K562 (cell line): ENCODE measurements at regions not wholly inside any gene's neighbourhood (a gene's known extent, or its start where the extent isn't known, plus 50 kb on each side); places are given as distances from the start of the nearest gene placed in this dataset.

Source experiments
- ATAC-seq: fragments of 200-7000 bp; cut with Tn5 transposase; 3 replicates; pipeline ENCODE4 v1.9.1; 2020; ENCODE audit warnings: moderate library complexity
- BruUV-seq: library from RNA; stranded (reverse); fragments of 400-500 nt; replicated peaks from 2 replicates; lab custom pipeline; 2021; lab: Mats Ljungman, UMichigan
- CTCF ChIA-PET: fragments of 300-600 bp; formaldehyde crosslinking; extraction: SDS; loops from one replicate; lab custom pipeline; 2021; ENCODE audit warnings: low intra/inter-chr PET ratio; lab: Yijun Ruan, JAX
- POLR2A ChIA-PET: fragments of 300-600, 350-650 bp; sonication (Branson Sonifier 250); formaldehyde crosslinking; extraction: SDS; loops from one replicate; lab custom pipeline; 2021; ENCODE audit warnings: antibody characterized with exemption, inconsistent platforms; lab: Yijun Ruan, JAX
- DNase-seq, 4 experiments: peaks; one replicate each; pipeline versions ENCODE4 v3.0.0 to v3.0.0-alpha.2; 2011 to 2018; ENCODE audit warnings: low spot score in 3 of 4, mixed read lengths in 3 of 4; ENCODE audit errors: extremely low read depth in 1 of 4
- FAIRE-seq: peaks from 2 replicates; lab custom pipeline; 2011; peaks lifted over from hg19 to GRCh38; lab: Jason Lieb, UNC
- H2AFZ ChIP-seq: 2 replicates; pipeline ENCODE4 v1.6.0; 2011; ENCODE audit warnings: low read depth, low read length, control low read depth, inconsistent platforms
- H3K27ac ChIP-seq: fragments of 200-600 bp; 3 replicates; pipeline ENCODE4 v1.8.0; 2011; ENCODE audit warnings: low read depth, mild to moderate bottlenecking, control low read depth, inconsistent platforms, low read length, moderate library complexity, mixed read lengths; ENCODE audit errors: extremely low read depth
- H3K27me3 ChIP-seq, 2 experiments: fragments of 300-600 bp in 1 of 2; 2 replicates in 1 of 2; 3 replicates in 1 of 2; pipeline versions ENCODE4 v1.6.0 to v1.8.0; 2011; ENCODE audit warnings: inconsistent platforms in 2 of 2, low read length in 2 of 2, mild to moderate bottlenecking in 1 of 2, mixed read lengths in 1 of 2, moderate library complexity in 1 of 2; ENCODE audit not compliant: control insufficient read depth in 2 of 2, insufficient read depth in 2 of 2
- H3K36me3 ChIP-seq: fragments of 300-600 bp; 3 replicates; pipeline ENCODE4 v1.8.0; 2011; ENCODE audit warnings: mild to moderate bottlenecking, low read length, inconsistent platforms; ENCODE audit not compliant: control insufficient read depth, insufficient read depth
- H3K4me1 ChIP-seq, 2 experiments: fragments of 200-600 bp in 1 of 2; replicated peaks in 1 of 2; 2 replicates in 1 of 2; 3 replicates in 1 of 2; pipeline versions ENCODE4 v1.5.1 to v1.8.0; 2011; ENCODE audit warnings: inconsistent platforms in 2 of 2, low read length in 2 of 2, mild to moderate bottlenecking in 1 of 2, mixed read lengths in 1 of 2, moderate library complexity in 1 of 2; ENCODE audit not compliant: control insufficient read depth in 2 of 2, insufficient read depth in 2 of 2
- H3K4me2 ChIP-seq: 2 replicates; pipeline ENCODE4 v1.6.1; 2011; ENCODE audit warnings: low read length, control low read depth, inconsistent platforms, mixed read lengths; ENCODE audit not compliant: insufficient read depth
- H3K4me3 ChIP-seq: fragments of 200-600 bp; sonication (generic), shearing (Covaris generic); 2 replicates; pipeline ENCODE4 v1.5.1; 2016; ENCODE audit warnings: control low read depth, inconsistent platforms
- H3K79me2 ChIP-seq: fragments of 200-600 bp; 3 replicates; pipeline ENCODE4 v1.8.0; 2011; ENCODE audit warnings: low read length, inconsistent platforms; ENCODE audit not compliant: control insufficient read depth, insufficient read depth
- H3K9ac ChIP-seq, 2 experiments: 2 replicates each; pipeline versions ENCODE4 v1.6.0 to v1.6.1; 2011; ENCODE audit warnings: low read depth in 2 of 2, low read length in 2 of 2, control low read depth in 1 of 2, inconsistent platforms in 1 of 2, mild to moderate bottlenecking in 1 of 2, mixed read lengths in 1 of 2; ENCODE audit not compliant: insufficient read depth in 1 of 2
- H3K9me1 ChIP-seq: one replicate; pipeline ENCODE4 v1.6.0; 2011; ENCODE audit warnings: inconsistent platforms, mild to moderate bottlenecking, low read length, moderate library complexity; ENCODE audit not compliant: control insufficient read depth, insufficient read depth
- H3K9me3 ChIP-seq: replicated peaks from 2 replicates; pipeline ENCODE4 v1.5.1; 2011; ENCODE audit warnings: low read depth, low read length, inconsistent platforms; ENCODE audit not compliant: control insufficient read depth, insufficient read depth
- H4K20me1 ChIP-seq: replicated peaks from 2 replicates; pipeline ENCODE4 v1.6.1; 2011; ENCODE audit warnings: low read length, inconsistent platforms, mixed read lengths; ENCODE audit not compliant: control insufficient read depth, insufficient read depth
- GTF2B ChIP-seq: IDR thresholded peaks from 2 replicates; pipeline ENCODE4 v1.6.1; 2011; ENCODE audit not compliant: insufficient read length; ENCODE audit errors: extremely low read depth
- MITF ChIP-seq: IDR thresholded peaks from 2 replicates; pipeline ENCODE4 v1.6.1; 2014; ENCODE audit warnings: antibody characterized with exemption
- POLR2AphosphoS2 ChIP-seq: IDR thresholded peaks from 2 replicates; pipeline ENCODE4 v1.6.1; 2012; ENCODE audit warnings: low read length, improper control_type of control experiment
- RAD51 ChIP-seq: fragments of 450-650 bp; IDR thresholded peaks from 2 replicates; pipeline ENCODE4 v1.7.1; 2016; ENCODE audit warnings: low read depth, mild to moderate bottlenecking, borderline replicate concordance
- SMARCB1 ChIP-seq: IDR thresholded peaks from 2 replicates; pipeline ENCODE4 v1.6.1; 2011; ENCODE audit warnings: improper control_type of control experiment, low read depth; ENCODE audit not compliant: insufficient read length
- TAF1 ChIP-seq: IDR thresholded peaks from 2 replicates; pipeline ENCODE4 v1.6.1; 2011; ENCODE audit warnings: mild to moderate bottlenecking, low read length, moderate library complexity; ENCODE audit not compliant: insufficient read depth, control insufficient read depth, severe bottlenecking; ENCODE audit errors: extremely low read depth
- WGBS: fragments of 100-300 bp; shearing (Covaris generic); methylation state at CpG from one replicate; pipeline ENCODE4 v1.1.6; 2016; ENCODE audit warnings: low coverage, mixed read lengths; ENCODE audit not compliant: insufficient coverage; ENCODE audit errors: missing lambda C conversion rate; 5-methylcytosine and 5-hydroxymethylcytosine counted together
- in situ Hi-C: fragments of 300-500 bp; cut with MboI; formaldehyde crosslinking; loops from 4 replicates; pipeline ENCODE4 v1.15.0; 2018; ENCODE audit warnings: inconsistent platforms, mixed read lengths
- intact Hi-C: fragments of 100-400 bp; cut with micrococcal nuclease; formaldehyde crosslinking; loops from 2 replicates; pipeline ENCODE4 v1.14.2; 2022
- TF ChIP-seq, protein P1 (sequence below), 2 experiments: fragments of 450-650 bp; IDR thresholded peaks; 2 replicates each; pipeline ENCODE4 v1.6.1; 2016

- no peak overlapping the region for H3K4me3 ChIP-seq
- no peak overlapping the region for H3K27ac ChIP-seq
- H3K36me3 ChIP-seq: no peaks in the 10 kb centered on the region
- H3K9ac ChIP-seq: no peak overlapping the region
- no peak overlapping the region for H3K4me2 ChIP-seq
- BruUV-seq: no TSS peak
- ChIA-PET POLR2A (no interaction called here), CTCF (no interaction called here)
- no peak for ATAC-seq
- no peak for FAIRE-seq
- H2AFZ ChIP-seq: no peak overlapping the region
- H4K20me1 ChIP-seq: no peaks in the 10 kb centered on the region
- in situ Hi-C loops (no loop called here), intact Hi-C loops (no loop called here)
- H3K27me3 ChIP-seq: no peaks in the 10 kb centered on the region
- WGBS: 0% methylated on average over 2 of the region's 2 CpGs
- TF ChIP-seq, protein P1, sequence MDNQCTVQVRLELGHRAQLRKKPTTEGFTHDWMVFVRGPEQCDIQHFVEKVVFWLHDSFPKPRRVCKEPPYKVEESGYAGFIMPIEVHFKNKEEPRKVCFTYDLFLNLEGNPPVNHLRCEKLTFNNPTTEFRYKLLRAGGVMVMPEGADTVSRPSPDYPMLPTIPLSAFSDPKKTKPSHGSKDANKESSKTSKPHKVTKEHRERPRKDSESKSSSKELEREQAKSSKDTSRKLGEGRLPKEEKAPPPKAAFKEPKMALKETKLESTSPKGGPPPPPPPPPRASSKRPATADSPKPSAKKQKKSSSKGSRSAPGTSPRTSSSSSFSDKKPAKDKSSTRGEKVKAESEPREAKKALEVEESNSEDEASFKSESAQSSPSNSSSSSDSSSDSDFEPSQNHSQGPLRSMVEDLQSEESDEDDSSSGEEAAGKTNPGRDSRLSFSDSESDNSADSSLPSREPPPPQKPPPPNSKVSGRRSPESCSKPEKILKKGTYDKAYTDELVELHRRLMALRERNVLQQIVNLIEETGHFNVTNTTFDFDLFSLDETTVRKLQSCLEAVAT (IDR thresholded peaks at IDR 0.05): no peak
- TF ChIP-seq TAF1 (no peak), RAD51 (no peak), SMARCB1 (no peak), MITF (no peak), POLR2AphosphoS2 (no peak), GTF2B (no peak)
- 0 out of 2 replicates have a peak, but pooled peaks cover 1% of the 10 kb centered on the region for H3K9me3 ChIP-seq
- H3K4me1 ChIP-seq: no peaks in the 10 kb centered on the region
- no peak for DNase-seq
- H3K9me1 ChIP-seq: no peaks in the 10 kb centered on the region
- H3K79me2 ChIP-seq: no peaks in the 10 kb centered on the region
Measured at GRCh38 chr7:13476881-13477444, 512.5 kb downstream of the ETV1 start.
